Activated gamma-delta T cell treated with anti-CD3 and anti-CD28 coated beads, Interleukin-2, amount 50 U/mL, for 16 hours (primary cell): ENCODE measurements at regions not wholly inside any gene's neighbourhood (a gene's known extent, or its start where the extent isn't known, plus 50 kb on each side); places are given as distances from the start of the nearest gene placed in this dataset.

Experiments used
- DNase-seq: peaks from one replicate; pipeline ENCODE4 v3.0.0-alpha.2; 2020; ENCODE audit warnings: low read depth

DNA sequence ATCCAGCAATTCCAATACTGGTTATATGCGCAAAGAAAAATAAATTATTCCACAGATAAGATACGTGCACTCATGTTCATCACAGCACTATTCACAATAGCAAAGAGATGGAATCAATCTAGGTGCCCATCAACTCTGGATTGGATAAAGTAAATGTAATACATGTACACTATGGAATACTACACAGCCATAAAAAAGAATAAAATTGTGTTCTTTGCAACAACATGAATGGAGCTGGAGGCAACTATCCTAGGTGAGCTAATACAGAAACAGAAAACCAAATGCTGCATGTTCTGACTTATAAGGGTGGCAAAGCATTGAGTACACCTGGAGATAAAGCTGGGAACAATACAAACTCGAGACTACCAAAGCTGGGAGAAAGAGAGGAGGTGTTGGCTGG is 787.3 kb downstream of the KCNT2 start:
- no peak for DNase-seq

- no peak for DNase-seq
Measured at GRCh38 chr1:195806060-195806459, 802.2 kb downstream of the KCNT2 start.

DNA sequence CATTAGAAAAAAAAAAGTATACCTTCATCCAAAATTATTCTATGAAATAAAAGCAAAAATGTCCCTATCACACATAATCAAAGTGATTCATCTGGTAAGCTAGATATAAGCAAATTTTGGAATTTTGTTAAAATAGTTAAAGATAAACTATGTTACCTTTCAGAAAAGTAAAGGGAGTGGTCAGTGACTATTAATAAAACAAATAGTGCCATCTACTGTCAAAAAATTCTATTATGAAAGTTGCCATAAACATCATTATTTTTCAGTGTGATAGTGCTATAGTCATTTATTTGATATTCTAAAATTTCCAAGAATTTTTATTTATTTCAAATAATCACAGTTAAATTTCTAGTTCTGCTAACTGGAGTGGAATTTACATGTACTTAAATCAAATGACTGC is 803.7 kb downstream of the KCNT2 start:
- DNase-seq = no peak

DNA sequence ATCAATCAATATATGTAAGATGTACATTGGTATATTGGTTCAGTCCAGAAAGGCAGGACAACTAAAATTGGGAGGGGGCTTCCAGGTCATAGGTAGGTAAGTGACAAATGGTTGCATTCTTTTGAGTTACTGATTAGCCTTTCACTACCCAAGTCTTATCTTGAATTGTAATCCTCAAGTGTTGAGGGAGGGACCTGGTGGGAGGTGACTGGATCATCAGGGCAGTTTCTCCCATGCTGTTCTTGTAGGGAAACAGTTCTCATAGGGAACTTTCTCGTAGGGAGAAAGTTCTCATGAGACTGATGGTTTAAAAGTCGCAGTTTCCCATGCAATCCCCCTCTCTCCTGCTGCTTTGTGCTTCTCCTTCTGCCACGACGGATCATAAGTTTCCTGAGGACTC is 809.2 kb downstream of the KCNT2 start:
- no peak for DNase-seq

DNA sequence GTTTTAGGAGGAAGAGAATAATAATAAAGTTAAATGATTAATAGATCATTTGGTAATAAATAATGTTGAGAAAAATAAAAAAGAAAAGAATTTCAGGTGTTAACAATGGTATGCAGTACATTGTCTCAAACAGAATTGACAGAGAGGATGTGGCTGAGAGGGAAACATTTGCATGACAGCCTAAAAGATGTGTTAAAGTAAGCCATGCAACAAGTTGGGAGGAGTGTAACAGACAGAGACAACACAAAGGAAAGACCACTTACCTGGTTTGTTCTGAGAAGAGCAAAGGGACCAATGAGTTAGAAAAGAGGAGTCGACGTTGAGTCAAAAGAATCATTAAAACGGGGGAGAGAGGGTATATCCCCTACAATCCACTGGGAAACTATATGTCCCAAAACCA is 814.0 kb downstream of the KCNT2 start:
- DNase-seq = no peak

GRCh38 chr1:195791796-195792195 is 816.4 kb downstream of the KCNT2 start:
- no peak for DNase-seq

DNA sequence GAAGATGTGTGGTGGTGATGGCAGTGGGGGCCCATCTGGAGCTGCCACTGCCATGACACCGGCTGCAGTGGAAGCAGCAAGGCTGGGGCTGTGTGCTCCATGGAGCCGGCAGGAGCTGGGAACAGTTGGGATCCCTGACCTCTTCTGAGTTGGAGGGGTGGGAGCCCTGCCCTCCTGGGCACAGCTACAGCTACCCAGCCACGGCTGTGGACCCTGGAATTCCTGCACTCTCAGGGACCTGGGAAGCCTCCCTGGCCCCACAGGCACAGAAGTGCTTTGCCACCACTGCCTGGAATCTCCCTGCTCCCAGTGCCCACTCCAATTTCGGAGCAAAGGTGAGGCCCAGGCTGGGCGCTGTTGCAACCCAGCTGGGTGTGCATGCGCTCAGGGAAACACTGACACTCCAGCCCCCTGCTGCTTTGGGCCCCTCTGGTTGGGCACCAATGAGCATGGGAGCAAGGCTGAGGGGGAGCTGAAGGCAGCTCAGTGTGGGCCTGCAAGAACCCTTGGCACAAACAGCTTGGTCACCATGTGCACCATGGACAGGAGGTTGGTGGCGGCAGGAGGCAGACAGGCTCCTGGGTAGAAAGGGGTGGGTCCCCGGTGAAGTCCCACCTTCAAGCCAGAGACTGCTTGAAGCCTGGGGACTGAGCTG is 817.6 kb downstream of the KCNT2 start:
- DNase-seq = no peak

DNA sequence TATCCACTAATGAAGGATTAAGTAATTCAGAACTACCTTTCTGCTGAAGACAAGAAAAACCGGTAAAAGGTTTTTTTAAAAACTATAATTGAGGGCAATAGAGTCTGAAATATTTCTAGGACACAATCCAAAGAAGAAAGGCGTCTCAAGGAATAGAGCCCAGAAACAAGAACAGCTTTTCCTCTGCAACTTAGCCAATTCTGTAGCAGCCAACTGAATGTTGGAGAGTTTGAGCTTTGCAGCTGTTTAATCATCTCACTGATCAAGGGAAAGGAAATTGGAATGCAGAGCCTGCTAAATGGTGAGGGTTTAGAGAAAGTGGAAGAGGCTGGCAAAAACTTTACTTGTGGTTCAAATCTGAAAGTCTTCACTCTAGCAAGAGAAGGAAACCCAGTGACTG is 818.9 kb downstream of the KCNT2 start:
- no peak for DNase-seq

GRCh38 chr1:195788721-195789120 is 819.5 kb downstream of the KCNT2 start:
- DNase-seq = no peak

- no peak for DNase-seq
Measured at GRCh38 chr1:195785830-195786229, 822.4 kb downstream of the KCNT2 start.

DNA sequence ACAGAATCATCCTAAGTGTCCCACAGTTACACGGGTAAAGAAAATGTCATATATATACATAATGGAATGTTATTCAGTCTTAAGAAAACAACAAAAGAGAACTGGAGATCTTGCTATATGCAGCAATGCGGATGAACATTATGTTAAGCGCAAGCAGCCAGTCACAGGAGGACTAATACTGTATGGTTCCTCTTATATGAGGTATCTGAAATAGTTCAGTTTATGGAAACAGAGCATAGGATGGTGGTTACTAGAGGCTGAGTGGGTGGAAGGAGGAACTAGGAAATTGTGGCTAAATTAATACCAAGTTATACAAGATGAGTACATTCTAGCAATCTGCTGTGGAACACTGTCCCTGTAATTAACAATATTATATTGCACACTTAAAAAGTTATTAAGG is 834.3 kb downstream of the KCNT2 start:
- DNase-seq = no peak

GRCh38 chr1:195769461-195769860 is 838.8 kb downstream of the KCNT2 start:
- no peak for DNase-seq

DNA sequence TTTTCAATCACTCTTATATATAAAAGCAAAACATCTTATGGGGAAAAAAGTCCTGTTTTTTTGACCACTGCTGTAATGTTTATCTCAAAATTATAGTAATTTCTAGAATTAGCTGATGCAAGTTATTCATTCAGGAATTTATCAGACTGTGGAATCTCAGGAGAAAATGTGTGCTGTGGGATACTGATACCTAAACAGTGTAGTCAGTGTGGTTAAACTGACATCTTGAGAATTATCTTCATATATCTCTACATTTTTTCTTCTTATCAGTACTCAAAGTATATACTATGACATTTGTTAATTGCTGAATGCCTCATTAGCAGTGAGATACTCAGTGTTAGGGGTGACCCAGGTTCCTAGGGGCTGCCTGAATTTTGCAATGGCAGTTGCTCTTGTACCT is 839.3 kb downstream of the KCNT2 start:
- DNase-seq = no peak

- no peak for DNase-seq
Measured at GRCh38 chr1:195768377-195768776, 839.9 kb downstream of the KCNT2 start.

DNA sequence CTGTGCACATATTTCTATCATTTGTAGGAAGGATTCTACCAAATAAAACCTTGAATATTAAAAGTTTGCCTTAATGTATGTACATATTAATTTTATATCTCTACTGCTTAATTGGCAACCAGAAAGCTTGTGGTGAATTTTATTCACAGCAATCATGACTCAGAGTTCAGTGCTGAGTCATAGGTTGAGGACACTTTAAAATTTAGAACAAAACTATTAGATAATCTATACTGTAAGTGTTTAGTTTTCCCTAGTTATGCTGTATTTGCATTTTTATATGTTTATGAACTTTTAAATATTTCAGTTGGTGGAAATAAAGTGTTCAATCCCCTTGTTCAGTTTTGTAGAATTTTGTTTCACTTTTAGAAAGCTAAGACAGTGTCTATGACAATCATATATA is 841.5 kb downstream of the KCNT2 start:
- DNase-seq = no peak

- no peak for DNase-seq
Measured at GRCh38 chr1:195765099-195765498, 843.1 kb downstream of the KCNT2 start.

DNA sequence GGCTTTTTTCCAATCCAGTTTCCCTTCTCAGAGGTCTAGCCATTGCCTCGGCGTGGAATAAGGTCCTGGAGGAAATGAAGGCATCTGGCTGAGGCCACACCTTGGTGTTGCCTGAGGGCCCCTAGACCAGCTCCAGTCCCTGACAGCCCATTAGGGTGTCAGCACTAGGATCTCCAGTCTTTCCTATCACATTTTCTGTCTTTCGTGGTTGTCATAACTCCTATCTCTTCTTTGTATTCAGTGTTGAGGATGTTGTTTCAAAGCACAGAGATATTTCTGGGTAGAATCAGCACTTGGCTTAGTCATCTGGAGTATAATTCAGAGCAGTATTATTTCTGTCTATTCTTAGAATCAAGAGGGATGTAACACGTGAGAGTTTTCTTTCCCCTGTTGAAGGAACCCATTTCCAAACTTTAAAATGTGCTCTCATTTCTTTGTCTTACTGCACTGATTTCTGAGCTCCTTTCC is 844.3 kb downstream of the KCNT2 start:
- no peak for DNase-seq

GRCh38 chr1:195763146-195763906 is 844.9 kb downstream of the KCNT2 start:
- DNase-seq = no peak

- no peak for DNase-seq
Measured at GRCh38 chr1:195761104-195761503, 847.1 kb downstream of the KCNT2 start.

- DNase-seq = no peak
Measured at GRCh38 chr1:195756109-195756508, 852.1 kb downstream of the KCNT2 start.

GRCh38 chr1:195754874-195755273 is 853.4 kb downstream of the KCNT2 start:
- no peak for DNase-seq

GRCh38 chr1:195754303-195754702 is 853.9 kb downstream of the KCNT2 start:
- no peak for DNase-seq

DNA sequence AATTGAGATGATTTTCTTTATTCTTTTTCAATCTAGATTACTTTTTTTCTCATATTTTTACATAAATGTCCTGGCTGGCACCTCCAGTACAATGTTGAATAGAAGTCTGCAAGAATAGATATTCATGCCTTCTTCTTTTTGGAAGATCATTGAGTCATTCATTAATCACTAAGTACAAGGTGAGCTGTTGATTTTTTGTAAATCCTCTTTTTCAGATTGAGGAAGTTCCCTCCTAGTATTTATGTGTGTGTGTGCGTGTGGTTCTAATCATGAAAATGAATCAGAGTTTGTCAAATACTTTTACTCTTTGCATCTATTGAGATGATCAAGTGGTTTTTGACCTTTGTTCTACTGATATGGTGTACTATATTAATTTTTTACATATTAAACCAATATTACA is 859.3 kb downstream of the KCNT2 start:
- no peak for DNase-seq
